ENCODE measurements at regions not wholly inside any gene's neighbourhood (a gene's known extent, or its start where the extent isn't known, plus 50 kb on each side); places are given as distances from the start of the nearest gene placed in this dataset.

DNA sequence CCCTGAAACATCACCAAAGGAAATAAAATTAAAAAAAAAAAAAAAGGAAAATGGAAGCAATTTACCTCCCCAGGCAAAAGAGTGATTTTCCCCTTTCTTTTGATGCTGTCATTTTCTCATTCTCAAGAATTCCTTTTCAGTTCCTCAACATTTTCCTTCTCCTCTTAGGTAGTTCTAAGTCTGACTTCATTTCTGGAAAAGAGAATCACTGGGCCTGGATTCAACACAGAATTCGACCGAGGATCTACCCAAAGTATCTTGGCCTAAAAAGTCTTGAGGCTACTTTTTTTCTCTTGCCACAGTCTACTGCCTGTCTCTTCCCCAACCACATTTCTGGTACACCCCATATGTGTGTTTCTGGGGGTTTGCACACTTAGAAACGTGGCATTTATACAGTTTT lies 717.8 kb upstream of the TBX3 start:
- TF ChIP-seq, protein P1, sequence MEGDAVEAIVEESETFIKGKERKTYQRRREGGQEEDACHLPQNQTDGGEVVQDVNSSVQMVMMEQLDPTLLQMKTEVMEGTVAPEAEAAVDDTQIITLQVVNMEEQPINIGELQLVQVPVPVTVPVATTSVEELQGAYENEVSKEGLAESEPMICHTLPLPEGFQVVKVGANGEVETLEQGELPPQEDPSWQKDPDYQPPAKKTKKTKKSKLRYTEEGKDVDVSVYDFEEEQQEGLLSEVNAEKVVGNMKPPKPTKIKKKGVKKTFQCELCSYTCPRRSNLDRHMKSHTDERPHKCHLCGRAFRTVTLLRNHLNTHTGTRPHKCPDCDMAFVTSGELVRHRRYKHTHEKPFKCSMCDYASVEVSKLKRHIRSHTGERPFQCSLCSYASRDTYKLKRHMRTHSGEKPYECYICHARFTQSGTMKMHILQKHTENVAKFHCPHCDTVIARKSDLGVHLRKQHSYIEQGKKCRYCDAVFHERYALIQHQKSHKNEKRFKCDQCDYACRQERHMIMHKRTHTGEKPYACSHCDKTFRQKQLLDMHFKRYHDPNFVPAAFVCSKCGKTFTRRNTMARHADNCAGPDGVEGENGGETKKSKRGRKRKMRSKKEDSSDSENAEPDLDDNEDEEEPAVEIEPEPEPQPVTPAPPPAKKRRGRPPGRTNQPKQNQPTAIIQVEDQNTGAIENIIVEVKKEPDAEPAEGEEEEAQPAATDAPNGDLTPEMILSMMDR (IDR thresholded peaks at IDR 0.05 in 4 of 5, conservative IDR thresholded peaks at IDR 0.05 in 1 of 5): no peak
- no peak for TF ChIP-seq POLR2A (IDR thresholded peaks at IDR 0.05)

Data from gastrocnemius medialis (tissue), 4 donors.